Transverse colon (tissue), 4 donors: ENCODE measurements at regions not wholly inside any gene's neighbourhood (a gene's known extent, or its start where the extent isn't known, plus 50 kb on each side); places are given as distances from the start of the nearest gene placed in this dataset.

Experiments
- CTCF ChIP-seq, 5 experiments: fragments of 200-600 bp in 3 of 5; fragments of 450-650 bp in 2 of 5; sonication (generic) in 3 of 5; IDR thresholded peaks; 1 replicate in 2 of 5; 2 replicates in 3 of 5; pipeline ENCODE4 v1.5.1; 2016 to 2017; ENCODE audit warnings: antibody characterized with exemption in 5 of 5, inconsistent platforms in 3 of 5, mild to moderate bottlenecking in 2 of 5, moderate library complexity in 1 of 5
- EP300 ChIP-seq: sonication (generic); formaldehyde crosslinking; IDR thresholded peaks from one replicate; pipeline ENCODE4 v1.6.1; 2017; ENCODE audit warnings: antibody characterized with exemption, low read depth
- POLR2A ChIP-seq: fragments of 450-650 bp; IDR thresholded peaks from one replicate; pipeline ENCODE4 v1.6.1; 2016; ENCODE audit warnings: antibody characterized with exemption, mild to moderate bottlenecking, moderate library complexity
- POLR2AphosphoS5 ChIP-seq, 3 donors: sonication (generic); formaldehyde crosslinking; IDR thresholded peaks; one replicate each; pipeline ENCODE4 v1.6.1; 2016; ENCODE audit warnings: antibody characterized with exemption in 3 of 3

GRCh38 chr4:24105327-24106038, 215.6 kb upstream of the PPARGC1A start:
- no peak for TF ChIP-seq CTCF (IDR thresholded peaks at IDR 0.05)
- no peak for TF ChIP-seq POLR2AphosphoS5 (IDR thresholded peaks at IDR 0.05)
- no peak for TF ChIP-seq POLR2A
- TF ChIP-seq EP300 = no peak
